Stimulated activated CD4-positive, alpha-beta T cell treated with anti-CD3 and anti-CD28 coated beads, Interleukin-4, amount 100 ng/mL, for 4 hours (primary cell): ENCODE measurements at regions not wholly inside any gene's neighbourhood (a gene's known extent, or its start where the extent isn't known, plus 50 kb on each side); places are given as distances from the start of the nearest gene placed in this dataset.

ENCODE experiments used
- DNase-seq, 2 experiments: peaks; one replicate each; pipeline ENCODE4 v3.0.0-alpha.2; 2020

DNA sequence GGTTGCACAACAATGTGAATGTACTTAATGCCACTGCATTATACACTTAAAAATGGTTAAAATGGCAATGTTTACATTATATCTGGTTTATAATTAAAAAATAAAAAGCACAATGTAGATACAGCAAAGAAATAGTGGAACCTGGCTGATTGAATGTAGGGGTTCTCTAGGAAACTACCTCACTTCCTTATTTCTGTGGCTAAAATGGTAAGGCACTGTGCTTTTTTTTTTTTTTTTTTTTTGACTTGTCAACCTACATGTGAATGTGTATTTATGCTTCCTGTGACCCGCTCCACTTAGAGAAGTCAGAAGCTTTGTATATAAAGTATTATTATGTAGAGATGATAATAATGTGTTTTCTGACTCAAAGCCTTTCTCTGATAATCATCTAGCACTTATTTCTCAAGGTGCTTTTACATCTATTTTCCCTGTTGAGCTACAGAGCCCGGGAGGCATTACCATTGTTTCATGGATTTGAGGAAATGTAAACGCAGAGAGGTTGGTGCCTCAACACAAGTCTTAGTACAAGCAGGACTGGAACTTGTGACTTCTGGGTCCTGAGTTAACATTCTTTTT lies 55.0 kb downstream of the SOX4 start:
- DNase-seq, result no peak

DNA sequence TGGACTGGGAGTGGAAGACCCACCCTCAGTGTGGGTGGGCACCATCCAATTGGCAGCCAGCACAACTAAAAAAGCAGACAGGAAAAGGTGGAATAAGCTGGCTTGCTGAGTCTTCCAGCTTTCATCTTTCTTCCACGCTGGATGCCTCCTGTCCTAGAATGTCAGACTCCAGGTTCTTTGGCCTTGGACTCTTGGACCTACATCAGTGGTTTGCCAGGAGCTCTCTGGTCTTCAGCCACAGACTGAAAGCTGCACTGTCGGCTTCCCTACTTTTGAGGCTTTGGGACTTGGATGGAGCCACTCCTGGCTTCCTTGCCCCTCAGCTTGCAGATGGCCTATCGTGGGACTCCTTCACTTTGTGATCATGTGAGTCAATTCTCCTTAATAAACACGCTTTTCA lies 59.8 kb downstream of the SOX4 start:
- DNase-seq, result no peak

DNA sequence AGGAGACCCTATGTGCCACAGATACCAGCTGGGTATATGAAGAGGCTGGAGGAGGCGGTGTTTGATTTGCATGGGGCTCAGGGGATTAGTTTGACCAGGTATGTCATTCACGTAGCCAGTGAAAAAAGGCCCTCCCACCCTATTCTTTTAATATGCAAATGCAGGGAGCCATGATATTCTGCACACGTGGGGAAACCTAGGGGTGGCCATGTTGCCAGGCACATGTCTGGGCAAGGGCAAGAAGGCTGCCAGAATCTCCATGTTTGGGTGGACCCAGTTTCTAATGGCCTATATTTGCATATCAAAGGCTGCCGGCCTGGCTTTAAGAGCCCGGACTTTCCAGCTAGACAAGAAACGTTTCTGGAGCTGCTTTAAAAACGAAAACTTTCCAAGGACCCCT lies 60.4 kb downstream of the SOX4 start:
- DNase-seq, result no peak

DNA sequence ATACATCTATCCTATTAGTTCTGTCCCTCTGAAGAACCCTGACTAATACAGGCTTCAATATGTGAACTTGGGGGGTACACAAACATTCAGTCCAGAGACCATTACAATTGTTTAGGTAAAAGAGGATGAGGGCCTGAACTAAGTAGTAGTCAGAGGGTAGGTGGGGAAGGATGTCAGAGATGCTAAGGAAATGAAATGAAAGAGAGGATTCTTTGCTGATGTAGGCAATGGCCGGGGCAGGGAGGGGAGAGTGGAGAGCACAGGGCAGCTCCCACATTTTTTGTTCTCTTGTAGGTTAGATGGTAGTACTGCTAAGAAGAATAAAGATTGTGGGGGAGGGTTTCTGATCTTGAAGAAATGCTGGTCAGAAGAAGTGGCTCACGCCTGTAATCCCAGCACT lies 60.8 kb downstream of the SOX4 start:
- DNase-seq, result no peak

DNA sequence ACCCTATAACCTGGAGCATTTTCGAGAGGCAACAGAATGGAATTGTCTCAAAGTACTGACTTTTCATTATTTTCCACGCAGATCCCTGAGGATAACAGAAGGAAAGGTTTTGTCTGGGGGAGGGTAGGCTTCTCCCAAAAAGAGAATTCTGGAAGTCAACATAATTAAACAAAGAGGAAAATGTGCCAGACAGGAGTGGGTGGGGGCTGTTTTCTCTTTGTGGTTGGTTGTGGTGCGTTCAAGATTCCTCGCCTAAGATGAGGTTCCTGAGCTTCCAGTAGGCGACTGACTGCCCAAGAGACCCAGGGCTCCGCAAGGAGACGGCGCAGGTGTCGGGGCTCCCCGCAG lies 70.4 kb downstream of the SOX4 start:
- DNase-seq, result no peak

DNA sequence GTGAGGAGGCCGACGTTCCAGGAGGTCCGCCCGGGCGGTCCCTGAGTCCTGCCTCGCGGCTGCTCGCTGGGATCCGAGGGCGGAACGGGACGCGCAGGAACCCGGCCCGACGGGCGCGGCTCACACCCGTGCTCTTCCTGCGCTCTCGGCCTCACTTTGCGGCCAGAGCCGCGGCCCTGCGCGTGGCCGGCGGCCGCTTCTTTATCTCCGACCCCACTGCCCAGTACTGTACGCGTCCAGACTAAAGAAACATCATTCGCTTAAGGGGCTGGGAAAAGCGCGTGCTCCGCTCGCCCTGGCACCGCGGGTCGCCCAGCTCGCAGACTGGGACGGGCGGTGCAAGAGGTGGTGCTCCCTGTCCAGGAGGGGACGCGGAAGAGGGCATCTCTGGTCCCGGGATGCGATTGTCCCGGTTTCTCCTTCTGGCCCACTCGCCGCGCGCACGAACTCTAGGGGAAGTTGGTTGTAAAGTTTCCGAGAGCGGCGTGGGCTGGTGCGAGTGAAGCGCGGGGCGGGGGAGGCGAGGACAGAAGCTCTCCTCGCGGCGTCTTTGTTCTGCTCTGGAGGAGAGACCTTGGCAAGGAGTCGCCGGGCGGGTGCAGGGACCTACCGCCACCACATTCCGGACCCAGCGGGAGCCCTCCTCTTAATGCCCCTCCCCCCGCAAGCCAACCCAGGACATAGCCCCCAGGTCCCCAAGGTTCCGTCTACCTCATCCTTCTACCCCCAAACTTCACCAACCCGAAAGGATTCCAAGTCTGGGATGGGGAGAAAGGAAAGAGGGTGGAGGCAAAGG lies 71.0 kb downstream of the SOX4 start:
- no peak for DNase-seq

DNA sequence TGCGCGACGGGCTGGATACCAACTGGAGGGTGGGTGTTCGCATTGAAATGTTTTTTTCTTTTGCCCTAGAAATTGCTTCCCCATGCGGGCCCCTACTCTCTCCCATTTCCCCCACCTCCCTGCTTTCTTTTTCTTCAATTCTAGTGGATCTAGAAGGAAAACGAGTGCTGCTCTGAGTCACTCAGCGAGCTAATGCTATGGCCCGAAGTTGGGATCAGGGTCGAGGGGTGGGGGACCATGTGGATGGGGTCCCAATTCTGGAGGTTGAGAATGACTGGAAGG lies 71.5 kb downstream of the SOX4 start:
- no peak for DNase-seq

DNA sequence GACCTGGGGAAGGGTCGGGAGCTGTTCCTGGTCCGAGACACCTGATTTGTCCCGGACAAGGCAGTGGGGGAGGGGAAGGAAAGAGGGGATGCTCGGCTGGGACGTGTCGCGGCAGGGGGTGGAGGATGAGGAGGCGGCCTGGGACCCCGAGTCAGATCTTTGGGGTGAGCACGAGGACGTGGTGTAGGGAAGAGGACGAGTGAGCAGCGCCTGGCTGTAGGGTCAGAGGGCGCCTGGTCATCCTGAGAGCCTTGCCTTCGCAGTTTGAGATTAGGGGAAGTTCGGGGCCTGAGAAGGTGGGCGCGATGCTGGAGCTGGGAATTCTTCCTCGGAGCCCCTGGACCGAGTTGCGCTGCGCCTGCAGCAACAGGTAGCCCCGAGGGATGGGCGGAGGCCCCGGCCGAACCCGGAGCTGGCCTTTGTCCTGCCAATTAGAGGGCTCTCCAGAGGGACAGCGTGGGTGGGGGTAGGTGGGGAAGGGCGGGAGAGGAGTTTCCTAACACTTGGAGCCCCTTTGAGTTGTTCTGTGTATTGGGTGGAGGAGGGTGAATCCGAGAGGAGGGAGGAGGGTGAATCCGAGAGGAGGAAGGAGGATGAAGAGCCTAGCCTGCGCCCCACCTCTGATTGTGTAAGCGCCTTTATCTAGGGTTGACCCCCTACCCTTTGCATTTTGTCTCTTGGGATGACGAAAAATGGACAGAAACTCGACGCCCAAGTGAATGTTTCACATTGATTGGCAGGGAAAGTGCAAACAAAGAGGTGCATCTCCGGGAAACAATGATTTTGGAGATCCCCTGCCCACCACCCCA lies 72.0 kb downstream of the SOX4 start:
- DNase-seq, result no peak

DNA sequence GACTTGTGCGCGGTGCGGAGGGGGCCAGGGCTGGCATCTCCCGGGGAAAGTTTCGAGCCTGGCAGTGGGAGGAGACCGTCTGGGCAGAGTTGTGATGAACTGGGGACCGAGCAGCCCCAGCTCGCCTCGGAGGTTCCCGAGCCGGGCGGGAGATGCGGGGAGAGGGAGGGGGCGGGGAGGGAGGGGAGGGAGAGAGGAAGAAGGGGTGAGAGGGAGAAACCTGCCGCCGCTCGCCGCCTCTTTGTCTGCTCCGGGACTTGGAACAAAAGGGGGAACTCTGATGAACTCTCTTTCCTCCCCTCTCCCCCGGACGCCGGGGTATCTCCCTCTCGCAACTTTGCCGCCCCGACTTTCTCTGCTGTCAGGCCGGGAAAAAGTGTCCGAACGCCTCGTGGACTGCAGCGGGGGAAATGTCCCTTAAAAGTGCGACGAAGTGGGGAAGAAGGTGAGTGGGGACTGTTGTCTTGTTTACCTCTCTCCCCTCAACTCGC lies 72.7 kb downstream of the SOX4 start:
- DNase-seq, result no peak

DNA sequence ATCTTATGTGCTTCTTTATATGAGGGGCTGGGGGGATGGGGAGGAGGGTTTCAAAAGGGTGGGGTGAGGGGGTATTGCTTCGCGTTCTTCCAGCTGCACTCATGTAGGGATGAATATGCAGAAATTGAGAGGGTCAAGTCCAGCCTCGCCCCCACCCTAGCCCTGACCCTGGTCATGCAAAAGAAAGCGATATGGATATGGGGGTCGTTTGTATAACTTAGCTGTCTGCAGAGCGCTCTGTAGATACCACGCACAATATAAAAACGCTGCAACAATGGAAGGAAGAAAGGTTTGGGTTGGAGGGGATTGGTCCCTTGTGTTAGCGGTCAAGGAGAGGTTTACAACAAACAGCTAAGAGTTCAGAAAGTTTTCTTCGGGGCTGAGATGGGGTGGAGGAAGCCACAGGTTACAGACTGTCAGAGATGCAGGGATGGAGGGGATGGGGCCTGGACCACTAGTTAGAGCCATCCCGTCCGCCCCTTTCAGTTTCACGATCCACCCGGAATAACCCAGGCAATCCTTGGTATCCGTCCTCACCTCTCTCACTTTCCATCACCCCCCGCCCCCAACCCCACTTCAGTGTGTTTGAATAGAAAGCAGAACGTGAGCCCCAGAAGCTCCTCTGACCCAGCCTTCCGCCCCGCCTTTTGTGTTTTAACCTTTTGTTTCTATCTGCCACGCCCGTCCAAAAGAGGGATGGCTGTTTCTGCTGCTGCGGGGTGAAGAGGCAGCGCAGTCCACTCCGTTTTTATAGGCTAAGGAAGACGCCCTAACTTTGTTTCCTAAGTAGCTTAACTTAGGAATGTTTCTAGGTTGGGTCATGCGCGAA lies 73.5 kb downstream of the SOX4 start:
- no peak for DNase-seq

DNA sequence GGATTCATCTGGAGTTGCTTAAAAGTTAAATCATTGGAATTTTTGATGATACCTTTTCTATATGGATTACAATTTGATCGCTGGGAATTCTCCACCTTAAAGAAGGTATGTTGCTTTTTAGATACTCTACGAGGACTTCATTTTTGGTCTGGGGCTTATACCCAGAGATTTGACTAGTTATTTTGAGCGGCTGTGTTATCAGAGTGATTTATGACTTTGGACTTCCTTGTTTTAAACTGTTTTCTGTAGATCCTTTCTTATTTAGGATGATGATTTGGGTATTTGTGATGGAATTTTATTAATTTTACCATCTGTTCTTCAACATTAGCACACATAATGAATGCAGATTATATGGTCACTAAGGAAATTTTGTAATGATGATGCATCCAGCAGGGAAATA lies 75.2 kb downstream of the SOX4 start:
- DNase-seq, result no peak

DNA sequence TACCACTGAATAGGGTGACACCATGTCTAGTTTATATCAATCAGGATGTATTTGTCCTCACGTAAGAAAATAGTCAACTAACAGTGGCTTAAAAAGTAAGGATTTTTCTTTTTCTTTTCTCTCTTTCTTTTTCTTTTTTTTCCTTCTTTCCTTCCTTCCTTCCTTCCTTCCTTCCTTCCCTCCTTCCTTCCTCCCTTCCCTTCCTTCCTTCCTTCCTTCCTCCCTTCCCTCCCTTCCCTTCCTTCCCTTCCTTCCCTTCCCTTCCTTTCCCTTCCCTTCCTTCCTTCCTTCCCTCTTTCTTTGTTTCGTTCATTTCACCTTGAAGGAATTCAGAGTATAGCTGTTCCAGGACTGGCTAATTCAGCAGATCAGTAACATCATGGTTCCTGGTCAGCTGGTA lies 83.2 kb downstream of the SOX4 start:
- no peak for DNase-seq

DNA sequence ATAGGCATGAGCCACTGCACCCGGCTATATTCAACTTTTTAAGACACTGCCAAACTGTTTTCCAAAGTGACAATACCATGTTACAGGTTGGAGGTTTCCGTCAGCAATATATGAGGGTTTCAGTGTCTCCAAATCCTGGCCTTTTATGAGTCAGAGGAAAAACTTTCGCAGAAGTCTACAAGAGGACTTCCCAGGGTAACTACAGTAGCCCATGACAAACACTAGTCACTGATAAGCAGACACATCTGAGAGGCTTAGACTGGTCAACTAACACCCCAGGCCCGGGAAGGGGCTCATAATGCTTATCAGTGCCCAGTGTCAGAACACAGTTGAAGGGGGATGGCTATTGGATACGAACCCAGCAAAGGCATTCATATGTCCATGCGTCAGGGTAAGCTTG lies 85.4 kb downstream of the SOX4 start:
- DNase-seq, result no peak

DNA sequence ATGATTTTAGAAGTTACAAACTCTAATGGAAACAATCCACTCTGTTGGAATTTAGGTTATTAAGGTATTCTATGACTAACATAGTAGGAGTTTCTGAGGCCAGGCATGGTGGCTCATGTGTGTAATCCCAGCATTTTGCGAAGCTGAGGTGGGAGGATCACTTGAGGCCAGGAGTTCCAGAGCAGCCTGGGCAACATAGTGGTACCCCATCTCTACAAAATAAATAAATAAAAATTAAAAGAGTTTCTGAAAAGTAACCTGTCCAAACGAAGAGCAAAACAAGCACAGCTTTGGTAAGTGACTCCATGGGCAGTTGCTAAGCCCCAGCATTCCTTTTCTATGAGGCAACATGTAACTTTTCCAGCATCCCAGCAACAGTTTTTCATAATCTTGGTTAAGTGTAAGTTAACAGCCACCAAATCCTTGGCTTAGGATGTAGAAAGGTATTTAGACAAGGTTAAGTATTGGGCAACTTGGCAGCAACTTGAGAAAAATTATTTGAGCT lies 86.3 kb downstream of the SOX4 start:
- no peak for DNase-seq

DNA sequence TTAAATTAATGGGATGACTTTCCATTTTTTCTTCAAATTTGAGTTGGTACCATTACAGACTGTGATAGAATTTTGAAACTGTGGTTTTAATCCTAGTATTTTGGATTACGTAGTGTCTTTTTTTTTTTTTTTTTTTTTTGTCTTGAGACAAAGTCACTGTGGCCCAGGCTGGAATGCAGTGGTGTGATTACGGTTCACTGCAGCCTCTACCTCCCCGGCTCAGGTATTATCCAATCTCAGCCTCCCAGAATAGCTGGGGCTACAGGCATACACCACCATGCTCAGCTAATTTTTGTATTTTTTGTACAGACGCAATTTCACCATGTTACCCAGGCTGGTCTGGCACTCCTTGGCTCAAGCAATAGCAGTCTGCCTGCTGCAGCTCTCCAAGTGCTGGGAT lies 87.1 kb downstream of the SOX4 start:
- DNase-seq, result no peak

DNA sequence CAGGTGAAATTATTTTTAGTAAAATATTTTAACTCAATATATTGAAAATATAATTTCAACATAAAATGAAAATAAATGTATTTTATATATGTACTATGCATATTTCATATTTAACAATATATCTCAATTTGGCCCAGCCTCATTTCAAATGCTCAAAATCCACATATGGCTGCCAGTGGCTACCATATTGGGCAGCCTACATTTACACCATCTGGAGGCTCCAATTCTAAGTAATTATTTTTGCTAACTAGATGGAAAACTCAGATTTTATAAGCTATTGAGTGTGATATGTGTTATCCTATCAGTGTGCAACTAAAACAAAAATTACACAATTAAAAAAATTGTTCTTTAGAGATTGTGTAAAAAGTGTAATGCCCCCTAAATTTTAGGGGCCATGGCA lies 96.9 kb downstream of the SOX4 start:
- no peak for DNase-seq

DNA sequence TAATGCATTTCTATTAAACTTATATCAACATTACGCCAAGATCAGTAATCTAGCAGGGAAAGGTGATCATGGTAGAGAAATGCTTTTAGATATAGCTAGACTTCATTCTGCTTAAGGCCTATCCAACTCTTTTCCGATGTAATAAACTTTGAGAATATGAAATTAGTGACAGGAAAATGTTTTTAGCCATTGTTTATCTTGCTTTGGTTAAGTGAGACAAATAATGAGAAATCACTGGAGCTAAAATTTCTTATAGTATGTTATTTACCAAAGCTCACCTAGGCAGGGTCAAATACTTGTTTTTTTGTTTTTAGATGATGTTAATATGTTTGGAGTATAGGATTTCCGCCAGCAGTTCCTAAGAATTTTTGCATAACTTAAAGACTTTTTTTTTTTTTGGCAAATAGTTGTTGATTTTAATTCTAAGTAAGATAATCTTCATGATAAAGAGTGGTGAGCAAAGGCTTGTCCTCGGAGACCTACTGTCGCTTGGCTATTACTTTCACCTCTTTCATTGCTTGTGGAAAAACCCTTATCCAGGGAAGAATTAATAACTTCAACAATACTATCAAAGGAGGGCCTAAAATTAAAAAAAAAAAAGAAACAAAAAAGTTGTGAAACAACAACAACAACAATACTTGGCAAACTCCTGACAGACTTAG lies 98.3 kb downstream of the SOX4 start:
- DNase-seq, result no peak

DNA sequence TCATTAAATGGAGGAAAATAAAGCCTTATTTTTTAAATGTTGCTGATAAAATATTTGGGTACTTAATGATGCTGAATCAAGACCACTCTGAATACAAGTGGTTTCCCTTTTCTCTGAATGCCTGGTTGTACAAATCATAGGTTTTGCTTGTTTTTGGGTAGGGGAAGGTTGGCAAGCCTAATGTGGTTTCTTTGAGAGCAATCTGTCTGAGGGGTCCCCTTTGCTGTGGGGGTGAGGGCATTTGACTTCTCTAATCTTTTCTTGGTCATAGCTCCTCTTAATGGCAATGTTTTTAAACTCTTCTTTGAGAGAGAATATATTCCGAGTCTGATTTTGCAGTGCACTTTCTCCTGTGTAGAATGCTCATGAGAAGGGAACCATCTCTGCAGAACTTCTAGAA lies 99.2 kb downstream of the SOX4 start:
- DNase-seq, result no peak

DNA sequence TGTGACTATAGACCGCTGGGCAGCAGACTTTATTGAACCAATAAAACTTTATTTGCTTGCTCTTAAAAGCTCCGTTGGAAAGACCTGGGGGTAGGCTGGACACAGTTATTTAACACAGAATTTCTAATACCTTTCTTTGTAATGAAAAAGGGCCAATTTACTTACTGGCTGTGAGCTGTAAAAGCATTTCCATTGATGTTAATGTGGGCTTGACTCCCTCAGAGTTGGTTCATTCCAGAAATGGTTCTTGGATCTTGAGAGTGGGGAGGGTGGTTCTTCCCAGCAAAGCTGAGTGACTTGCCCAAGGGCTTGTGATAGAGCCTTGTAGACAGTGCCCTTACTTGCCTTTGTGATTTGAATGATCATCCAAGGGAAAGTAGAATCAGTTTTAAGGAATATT lies 100.6 kb downstream of the SOX4 start:
- DNase-seq, result no peak

DNA sequence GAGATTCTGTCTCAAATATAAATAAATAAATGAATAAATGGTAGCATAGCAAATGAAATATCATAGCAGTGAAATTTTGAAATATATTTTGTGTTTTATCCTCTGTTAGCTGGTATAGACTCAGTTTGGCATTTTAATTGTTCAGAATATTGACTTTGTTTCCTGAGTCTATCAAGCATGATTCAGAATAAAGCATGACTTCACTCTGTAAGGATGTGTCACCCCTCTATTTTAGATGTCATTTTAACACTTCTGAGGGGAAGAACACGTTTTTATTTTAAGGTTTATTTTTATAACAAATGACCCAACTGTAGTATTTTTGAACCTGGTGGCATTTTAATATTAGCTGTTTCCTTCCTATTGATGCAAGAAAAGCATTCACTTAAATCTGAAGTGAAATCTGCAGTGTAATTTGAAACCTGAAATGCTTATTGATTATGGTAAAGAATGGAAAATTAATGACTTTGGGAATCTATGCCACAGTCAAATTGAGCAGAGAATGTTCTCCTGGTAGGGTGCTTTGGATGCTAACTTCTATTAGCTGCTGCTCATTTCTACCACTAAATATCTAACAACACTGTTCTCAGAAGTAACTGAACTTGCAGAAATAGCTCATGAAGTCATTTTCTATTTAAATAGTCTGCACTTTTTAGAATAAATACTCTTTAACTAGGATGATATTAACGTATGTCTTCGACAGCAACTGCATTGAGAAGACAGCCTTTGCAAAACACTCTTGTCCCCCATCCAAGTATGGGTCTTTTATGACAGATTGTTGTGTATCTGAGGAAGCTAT lies 114.2 kb downstream of the SOX4 start:
- DNase-seq, result no peak

DNA sequence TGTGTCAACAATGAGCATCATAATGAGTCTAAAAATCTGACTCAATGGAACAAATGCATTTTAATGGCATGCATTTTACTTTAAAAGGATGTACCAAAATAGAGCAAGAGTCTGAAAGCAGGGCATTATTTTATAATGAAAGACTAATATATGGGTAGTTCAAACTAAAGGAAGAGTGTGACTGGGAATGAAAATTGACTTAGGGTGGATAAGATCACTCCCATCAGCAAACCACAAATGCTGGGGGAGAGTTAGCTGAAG lies 114.7 kb downstream of the SOX4 start:
- no peak for DNase-seq

DNA sequence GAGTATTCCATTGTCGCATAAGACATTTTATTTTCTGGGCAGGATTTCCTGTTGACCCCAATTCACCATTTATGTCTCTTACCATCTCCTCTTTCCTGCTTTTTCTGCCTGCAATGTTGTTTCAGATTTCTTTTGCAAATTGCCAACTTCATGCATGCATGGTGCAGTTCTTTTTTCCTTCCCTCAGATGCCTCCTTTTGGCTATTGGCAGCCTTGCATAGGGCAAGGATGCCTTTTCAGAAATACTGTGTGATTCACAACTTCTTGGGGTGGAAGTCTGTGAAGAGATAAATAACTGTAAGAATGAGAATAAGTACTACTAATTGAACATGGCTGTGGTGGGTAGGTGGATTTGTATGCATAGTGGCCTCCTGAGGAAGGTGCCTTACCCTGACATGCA lies 116.7 kb downstream of the SOX4 start:
- DNase-seq, result no peak
